ENCODE measurements at regions not wholly inside any gene's neighbourhood (a gene's known extent, or its start where the extent isn't known, plus 50 kb on each side); places are given as distances from the start of the nearest gene placed in this dataset.

DNA sequence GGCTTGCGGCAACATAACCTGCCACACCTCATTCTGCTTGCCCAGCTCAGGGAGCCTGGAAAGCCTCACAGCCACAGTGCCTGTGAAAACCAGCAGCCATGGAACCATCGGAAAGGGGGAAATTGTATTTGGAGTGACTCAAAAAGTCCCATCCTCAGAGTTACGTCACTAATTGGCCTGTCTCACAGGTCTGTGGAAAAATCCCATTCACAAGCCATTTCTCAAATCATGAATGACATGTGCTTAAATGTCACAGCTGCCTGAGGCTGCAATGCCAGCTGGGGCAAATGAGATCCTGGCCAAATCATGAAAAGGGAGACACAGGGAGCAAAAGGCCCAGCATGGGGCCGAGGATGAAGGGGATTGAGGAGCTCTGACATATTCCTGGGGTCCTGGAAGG is 486.9 kb upstream of the RAB6C start:
- TF ChIP-seq CTCF (conservative IDR thresholded peaks at IDR 0.05; ENCODE audit: low read depth, low read length) (no peak), EZH2 (IDR thresholded peaks at IDR 0.05; ENCODE audit: low read length, unreplicated experiment) (no peak)
